Kidney glomerular epithelial cell (primary cell): ENCODE measurements at regions not wholly inside any gene's neighbourhood (a gene's known extent, or its start where the extent isn't known, plus 50 kb on each side); places are given as distances from the start of the nearest gene placed in this dataset.
"Not testable (repeated sequence)": the region's sequence is repeated elsewhere in the genome, so short reads cannot be mapped to it uniquely, and the experiment has no call there.

Experiments used
- DNase-seq: peaks from one replicate; lab custom pipeline; 2025; lab: John Stamatoyannopoulos, UW

- DNase-seq = no peak
These were observed 1018.8 kb upstream of the HS3ST1 start for GRCh38 chr4:12447451-12447850.

GRCh38 chr4:12446657-12447185 is 1018.0 kb upstream of the HS3ST1 start:
- DNase-seq = no peak

- no peak for DNase-seq
These were observed 1017.6 kb upstream of the HS3ST1 start for GRCh38 chr4:12446256-12446655.

- DNase-seq = no peak
These were observed 1017.1 kb upstream of the HS3ST1 start for GRCh38 chr4:12445711-12446235.

- DNase-seq = no peak
These were observed 1011.1 kb upstream of the HS3ST1 start for GRCh38 chr4:12439633-12440305.

- DNase-seq = not testable (repeated sequence)
These were observed 1002.6 kb upstream of the HS3ST1 start for GRCh38 chr4:12431259-12431658.

- DNase-seq = no peak
These were observed 992.7 kb upstream of the HS3ST1 start for GRCh38 chr4:12421364-12421763.

- DNase-seq = no peak
These were observed 988.1 kb upstream of the HS3ST1 start for GRCh38 chr4:12416755-12417154.

GRCh38 chr4:12414181-12414812 is 985.6 kb upstream of the HS3ST1 start:
- no peak for DNase-seq

- DNase-seq = no peak
These were observed 982.4 kb upstream of the HS3ST1 start for GRCh38 chr4:12411072-12411471.

GRCh38 chr4:12409507-12410190 is 981.0 kb upstream of the HS3ST1 start:
- peak; percentile 42 for DNase-seq

- DNase-seq = no peak
These were observed 979.7 kb upstream of the HS3ST1 start for GRCh38 chr4:12408364-12408763.

- no peak for DNase-seq
These were observed 974.5 kb upstream of the HS3ST1 start for GRCh38 chr4:12403175-12403574.

GRCh38 chr4:12399781-12400180 is 971.1 kb upstream of the HS3ST1 start:
- no peak for DNase-seq

GRCh38 chr4:12393631-12394262 is 965.1 kb upstream of the HS3ST1 start:
- no peak for DNase-seq

- no peak for DNase-seq
These were observed 960.9 kb upstream of the HS3ST1 start for GRCh38 chr4:12389604-12390003.

GRCh38 chr4:12382567-12382966 is 953.9 kb upstream of the HS3ST1 start:
- no peak for DNase-seq

GRCh38 chr4:12379191-12379590 is 950.5 kb upstream of the HS3ST1 start:
- no peak for DNase-seq

- no peak for DNase-seq
These were observed 947.1 kb upstream of the HS3ST1 start for GRCh38 chr4:12375805-12376204.

GRCh38 chr4:12365869-12366268 is 937.2 kb upstream of the HS3ST1 start:
- DNase-seq = not testable (repeated sequence)

- DNase-seq = no peak
These were observed 931.7 kb upstream of the HS3ST1 start for GRCh38 chr4:12360391-12360790.

GRCh38 chr4:12359420-12359819 is 930.7 kb upstream of the HS3ST1 start:
- DNase-seq = no peak
